C4-2B (cell line): ENCODE measurements at regions not wholly inside any gene's neighbourhood (a gene's known extent, or its start where the extent isn't known, plus 50 kb on each side); places are given as distances from the start of the nearest gene placed in this dataset.

Experiments used
- H3K27ac ChIP-seq: fragments of 450-650 bp; 2 replicates; pipeline ENCODE4 v1.5.1; 2017
- ZFX ChIP-seq: fragments of 450-650 bp; IDR thresholded peaks from 2 replicates; pipeline ENCODE4 v1.6.1; 2017
- TF ChIP-seq, protein P1 (sequence below): fragments of 450-650 bp; conservative IDR thresholded peaks from 2 replicates; pipeline ENCODE4 v1.5.1; 2017; ENCODE audit warnings: mild to moderate bottlenecking

DNA sequence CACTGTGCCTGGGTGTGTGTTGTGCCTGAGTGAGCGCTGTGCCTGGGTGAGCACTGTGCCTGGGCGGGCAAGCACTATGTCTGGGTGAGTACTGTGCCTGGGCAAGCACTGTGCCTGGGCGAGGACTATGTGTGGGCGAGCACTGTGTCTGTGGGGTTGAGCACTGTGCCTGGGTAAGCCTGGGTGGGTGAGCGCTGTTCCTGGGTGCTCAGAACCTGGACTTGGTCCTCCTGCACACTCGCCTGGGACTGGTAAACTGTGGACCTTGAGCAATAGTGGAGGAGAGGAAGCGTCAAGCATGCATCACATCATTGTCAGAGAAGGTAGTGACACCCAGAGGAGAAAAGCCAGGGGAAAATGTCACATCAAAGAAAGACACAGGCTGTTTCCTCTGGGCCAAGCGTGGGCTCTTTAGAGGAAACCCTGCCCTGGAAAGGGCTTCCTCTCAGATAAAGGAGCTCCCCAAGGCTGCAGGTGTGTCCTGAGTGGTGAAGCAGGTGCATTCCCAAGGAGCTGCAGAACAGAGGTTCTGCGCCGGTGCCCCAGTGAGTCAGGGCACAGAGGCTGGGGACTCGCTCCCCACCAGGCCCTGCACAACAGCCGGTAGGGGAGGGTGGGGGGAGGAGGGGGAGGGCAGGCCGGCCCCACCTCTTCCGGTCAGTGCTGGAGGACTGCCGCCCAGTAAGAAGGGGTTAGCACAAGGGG is 141.2 kb downstream of the TEX29 start:
- no peak overlapping the region for H3K27ac ChIP-seq
- TF ChIP-seq, protein P1, sequence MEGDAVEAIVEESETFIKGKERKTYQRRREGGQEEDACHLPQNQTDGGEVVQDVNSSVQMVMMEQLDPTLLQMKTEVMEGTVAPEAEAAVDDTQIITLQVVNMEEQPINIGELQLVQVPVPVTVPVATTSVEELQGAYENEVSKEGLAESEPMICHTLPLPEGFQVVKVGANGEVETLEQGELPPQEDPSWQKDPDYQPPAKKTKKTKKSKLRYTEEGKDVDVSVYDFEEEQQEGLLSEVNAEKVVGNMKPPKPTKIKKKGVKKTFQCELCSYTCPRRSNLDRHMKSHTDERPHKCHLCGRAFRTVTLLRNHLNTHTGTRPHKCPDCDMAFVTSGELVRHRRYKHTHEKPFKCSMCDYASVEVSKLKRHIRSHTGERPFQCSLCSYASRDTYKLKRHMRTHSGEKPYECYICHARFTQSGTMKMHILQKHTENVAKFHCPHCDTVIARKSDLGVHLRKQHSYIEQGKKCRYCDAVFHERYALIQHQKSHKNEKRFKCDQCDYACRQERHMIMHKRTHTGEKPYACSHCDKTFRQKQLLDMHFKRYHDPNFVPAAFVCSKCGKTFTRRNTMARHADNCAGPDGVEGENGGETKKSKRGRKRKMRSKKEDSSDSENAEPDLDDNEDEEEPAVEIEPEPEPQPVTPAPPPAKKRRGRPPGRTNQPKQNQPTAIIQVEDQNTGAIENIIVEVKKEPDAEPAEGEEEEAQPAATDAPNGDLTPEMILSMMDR, result no peak
- no peak for TF ChIP-seq ZFX

DNA sequence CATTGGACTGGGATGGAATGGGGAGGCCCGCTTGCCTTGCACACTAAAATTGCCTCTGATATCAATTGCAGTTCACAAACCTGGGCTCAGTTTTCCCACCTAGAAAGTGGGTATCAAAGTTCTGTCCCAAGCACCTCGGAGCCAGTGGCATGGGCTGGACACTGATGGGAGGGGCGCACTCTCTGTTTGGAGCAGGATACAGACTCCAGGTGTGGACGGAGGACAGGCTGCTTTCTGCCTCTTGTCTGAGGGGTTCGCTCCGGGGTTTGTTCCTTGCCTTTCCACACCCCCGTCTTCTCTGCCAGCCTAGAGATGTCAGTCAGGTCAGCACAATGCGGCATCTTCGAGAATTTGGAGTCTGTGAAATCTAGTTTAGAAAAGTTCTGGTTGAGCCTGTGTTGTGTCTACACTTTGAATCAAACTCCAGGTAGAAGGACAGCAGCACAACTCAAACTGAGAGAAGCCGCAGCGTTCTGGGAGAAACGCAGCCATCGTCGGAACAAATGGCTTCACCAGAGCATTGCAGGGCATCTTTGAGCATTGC is 141.9 kb downstream of the TEX29 start:
- no peak overlapping the region for H3K27ac ChIP-seq
- no peak for TF ChIP-seq ZFX
- TF ChIP-seq, protein P1, result no peak

DNA sequence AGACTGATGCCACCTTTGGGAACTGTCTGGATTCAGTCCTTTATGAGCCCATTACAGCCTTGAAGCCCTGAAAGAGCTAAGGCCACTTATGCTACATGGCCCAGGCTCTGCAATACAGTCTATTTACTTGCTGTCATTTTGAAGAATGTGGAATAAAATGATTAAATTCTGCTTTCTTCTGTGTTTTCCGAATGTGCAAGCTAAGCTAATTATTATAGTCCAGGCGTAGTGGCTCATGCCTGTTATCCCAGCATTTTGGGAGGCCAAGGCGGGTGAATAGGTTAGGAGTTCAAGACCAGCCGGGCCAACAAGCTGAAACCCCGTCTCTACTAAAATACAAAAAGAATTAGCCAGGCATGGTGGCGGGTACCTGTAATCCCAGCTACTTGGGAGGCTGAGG is 142.5 kb downstream of the TEX29 start:
- TF ChIP-seq ZFX, result no peak
- TF ChIP-seq, protein P1, result no peak
- H3K27ac ChIP-seq, result no peak overlapping the region

DNA sequence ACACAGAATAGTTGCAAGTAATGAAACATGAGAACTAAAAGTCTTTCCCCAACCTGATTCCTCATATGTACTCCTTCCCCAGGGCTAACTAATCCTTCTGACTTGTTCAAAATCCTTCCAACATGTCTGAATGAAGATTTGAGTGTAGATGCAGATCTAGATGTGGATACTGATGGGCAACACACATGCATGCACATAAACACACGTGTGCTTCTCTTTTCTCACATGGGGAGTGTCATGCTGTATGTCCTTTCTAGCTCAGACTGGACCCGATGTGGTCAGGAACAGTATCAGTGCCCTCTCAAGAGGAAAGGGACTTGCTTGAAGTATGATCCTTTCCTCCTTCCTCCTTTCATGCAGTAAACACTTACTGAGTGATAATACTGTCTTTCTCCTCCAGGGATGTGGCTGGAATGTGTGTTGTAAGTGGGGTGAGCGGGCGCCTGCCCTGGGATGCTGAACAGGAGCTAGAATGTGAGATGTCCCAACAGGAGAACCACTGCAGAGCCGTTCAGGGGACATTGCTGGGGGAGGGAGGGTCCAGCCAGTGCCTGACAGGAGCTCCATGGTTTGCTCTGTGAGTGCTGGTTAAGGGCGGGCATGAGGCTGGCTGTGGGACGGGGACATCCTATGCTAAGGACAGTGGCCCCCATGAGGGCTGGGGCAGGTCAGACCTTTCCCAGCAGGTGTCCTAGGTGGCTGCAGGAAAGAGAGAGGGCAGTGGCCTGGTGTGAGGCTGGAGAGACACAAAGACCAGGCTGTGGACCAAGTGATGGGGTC is 146.9 kb downstream of the TEX29 start:
- TF ChIP-seq, protein P1, result no peak
- no peak for TF ChIP-seq ZFX
- H3K27ac ChIP-seq, result no peak overlapping the region

DNA sequence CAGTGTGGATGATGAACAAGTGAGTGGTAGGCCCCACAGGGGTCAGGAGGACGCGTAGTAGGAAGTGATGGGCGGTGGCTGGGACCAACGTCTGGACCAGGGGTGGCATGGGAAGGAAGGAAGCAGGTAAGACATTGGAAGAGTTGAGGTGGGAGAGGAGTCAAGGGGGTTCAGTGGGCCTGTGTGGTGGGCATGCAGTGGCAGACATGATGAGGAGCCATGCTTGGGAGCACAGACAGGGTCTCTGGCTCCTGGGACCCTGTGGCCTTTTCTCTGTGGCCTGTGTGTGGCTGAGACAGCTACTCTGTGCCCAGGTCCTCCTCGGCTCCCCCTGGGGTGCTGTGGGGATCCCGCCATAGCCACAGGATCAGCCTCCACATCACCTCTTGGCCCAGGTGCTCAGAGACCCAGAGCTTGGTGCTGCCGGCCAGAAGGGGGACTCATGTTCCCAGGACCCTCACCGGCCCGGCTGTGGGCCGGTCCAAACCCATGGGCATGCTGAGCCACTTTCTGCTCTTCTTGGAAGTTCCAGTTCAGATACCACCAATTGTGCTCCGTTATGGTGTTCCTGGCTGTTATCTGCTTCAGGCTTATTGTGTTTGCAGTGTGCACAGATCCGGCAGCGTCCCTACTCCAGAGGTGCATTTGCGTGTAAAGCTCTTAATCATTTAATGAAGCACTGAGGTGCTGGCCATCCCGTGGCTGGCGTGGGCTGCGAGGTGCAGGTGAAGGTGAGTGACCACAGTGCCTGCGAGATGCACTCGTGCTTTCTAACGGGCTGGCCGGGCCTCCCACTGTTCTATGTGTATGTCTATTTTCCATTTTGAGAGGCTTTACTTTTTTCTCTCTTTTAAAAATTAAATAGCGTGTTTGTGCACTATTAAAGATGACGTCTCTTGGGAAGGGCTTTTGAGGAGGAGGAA is 147.9 kb downstream of the TEX29 start:
- TF ChIP-seq, protein P1, result no peak
- TF ChIP-seq ZFX, result no peak

DNA sequence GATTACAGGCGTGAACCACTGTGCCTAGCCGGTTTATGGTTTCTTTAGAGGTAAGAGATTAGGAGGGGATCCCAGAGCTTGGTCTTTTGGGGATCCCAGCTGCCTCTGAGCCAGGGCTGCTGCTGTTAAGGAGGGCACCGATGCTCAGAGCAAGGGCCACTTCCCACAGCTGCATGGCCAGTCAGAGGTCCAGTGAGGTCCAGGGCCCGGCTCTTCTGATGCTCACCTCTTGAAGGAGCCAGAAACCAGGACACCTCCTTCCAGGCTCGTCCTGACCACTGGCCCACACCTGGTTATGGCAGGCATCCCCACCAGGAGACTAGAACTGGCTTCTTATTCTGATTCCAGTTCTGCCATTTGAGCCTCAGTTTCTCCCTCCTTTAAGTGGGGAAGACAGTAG is 149.0 kb downstream of the TEX29 start:
- TF ChIP-seq ZFX, result no peak
- TF ChIP-seq, protein P1, result no peak
- no peak overlapping the region for H3K27ac ChIP-seq

More for the DNA sequence above, 147.9 kb downstream of the TEX29 start:
- no peak overlapping the region for H3K27ac ChIP-seq
